MM.1S (cell line): ENCODE measurements at regions not wholly inside any gene's neighbourhood (a gene's known extent, or its start where the extent isn't known, plus 50 kb on each side); places are given as distances from the start of the nearest gene placed in this dataset.

Source experiments
- DNase-seq: peaks from one replicate; pipeline ENCODE4 v3.0.0-alpha.2; 2015
- H2AFZ ChIP-seq: fragments of 300-600 bp; sonication (generic); 2 replicates; pipeline ENCODE4 v1.6.0; 2016; ENCODE audit warnings: antibody characterized with exemption, low read length
- H3F3A ChIP-seq: fragments of 300-600 bp; sonication (generic); 2 replicates; pipeline ENCODE4 v1.6.1; 2016; ENCODE audit warnings: mild to moderate bottlenecking, antibody characterized with exemption, low read length, moderate library complexity, mixed read lengths; ENCODE audit not compliant: insufficient read depth
- H3K27ac ChIP-seq: fragments of 300-600 bp; sonication (generic); 2 replicates; pipeline ENCODE4 v1.5.1; 2016; ENCODE audit warnings: mild to moderate bottlenecking, low read length
- H3K27me3 ChIP-seq: fragments of 300-600 bp; sonication (generic); replicated peaks from 2 replicates; pipeline ENCODE4 v1.6.0; 2016; ENCODE audit warnings: low read length; ENCODE audit not compliant: insufficient read depth
- H3K36me3 ChIP-seq: fragments of 300-600 bp; sonication (generic); replicated peaks from 2 replicates; pipeline ENCODE4 v1.6.1; 2016; ENCODE audit warnings: mild to moderate bottlenecking, low read length, mixed read lengths; ENCODE audit not compliant: insufficient read depth
- H3K4me1 ChIP-seq: fragments of 300-600 bp; sonication (generic); 2 replicates; pipeline ENCODE4 v1.6.1; 2016; ENCODE audit warnings: low read length, mixed read lengths
- H3K4me2 ChIP-seq: fragments of 300-600 bp; sonication (generic); 2 replicates; pipeline ENCODE4 v1.6.0; 2016; ENCODE audit warnings: low read depth, low read length
- H3K4me3 ChIP-seq: fragments of 300-600 bp; sonication (generic); 2 replicates; pipeline ENCODE4 v1.5.1; 2016; ENCODE audit warnings: low read length, mixed read lengths
- H3K79me2 ChIP-seq: fragments of 300-600 bp; sonication (generic); 2 replicates; pipeline ENCODE4 v1.6.1; 2016; ENCODE audit warnings: mixed run types, low read length, mixed read lengths
- H3K9ac ChIP-seq: fragments of 300-600 bp; sonication (generic); 2 replicates; pipeline ENCODE4 v1.6.1; 2016; ENCODE audit warnings: low read length, mixed read lengths
- H3K9me2 ChIP-seq: fragments of 300-600 bp; sonication (generic); replicated peaks from 2 replicates; pipeline ENCODE4 v1.6.1; 2016; ENCODE audit warnings: mild to moderate bottlenecking, low read length, mixed read lengths; ENCODE audit not compliant: insufficient read depth
- H3K9me3 ChIP-seq: fragments of 300-600 bp; sonication (generic); replicated peaks from 2 replicates; pipeline ENCODE4 v1.6.1; 2016; ENCODE audit warnings: mild to moderate bottlenecking, low read length, mixed read lengths; ENCODE audit not compliant: insufficient read depth
- H4K20me1 ChIP-seq: fragments of 300-600 bp; sonication (generic); 2 replicates; pipeline ENCODE4 v1.6.1; 2016; ENCODE audit warnings: mild to moderate bottlenecking, low read length, moderate library complexity, mixed read lengths; ENCODE audit not compliant: insufficient read depth
- CTCF ChIP-seq: fragments of 300-600 bp; sonication (generic); IDR thresholded peaks from 2 replicates; pipeline ENCODE4 v1.5.1; 2016; ENCODE audit warnings: antibody characterized with exemption, low read length, mixed read lengths
- EZH2 ChIP-seq: fragments of 300-600 bp; sonication (generic); optimal IDR thresholded peaks from 2 replicates; pipeline ENCODE3; 2017; ENCODE audit warnings: low read depth, mild to moderate bottlenecking, antibody characterized with exemption, low read length, mixed read lengths
- EZH2phosphoT487 ChIP-seq: fragments of 300-600 bp; sonication (generic); IDR thresholded peaks from 2 replicates; pipeline ENCODE4 v1.6.1; 2018; ENCODE audit warnings: antibody characterized with exemption, low read length

- no peaks in the 10 kb centered on the region for H3K9me3 ChIP-seq
- no peak overlapping the region for H3K4me3 ChIP-seq
- H4K20me1 ChIP-seq = no peaks in the 10 kb centered on the region
- no peaks in the 10 kb centered on the region for H3K36me3 ChIP-seq
- H3K4me1 ChIP-seq = 0 out of 2 replicates have a peak, but pooled peaks cover 5% of the 10 kb centered on the region
- H3K79me2 ChIP-seq = no peaks in the 10 kb centered on the region
- no peak overlapping the region for H3K27ac ChIP-seq
- no peak overlapping the region for H3K9ac ChIP-seq
- H3F3A ChIP-seq = no peaks in the 10 kb centered on the region
- H2AFZ ChIP-seq = no peak overlapping the region
- TF ChIP-seq EZH2 = no peak
- DNase-seq = no peak
- no peak overlapping the region for H3K4me2 ChIP-seq
- H3K27me3 ChIP-seq = no peaks in the 10 kb centered on the region
- H3K9me2 ChIP-seq = no peaks in the 10 kb centered on the region
Measured at GRCh38 chr10:44671319-44671718, 239.8 kb upstream of the TMEM72 start.

- Histone ChIP-seq H3K36me3 (no peaks in the 10 kb centered on the region), H2AFZ (no peak overlapping the region), H3K79me2 (no peaks in the 10 kb centered on the region), H3K4me3 (no peak overlapping the region), H4K20me1 (no peaks in the 10 kb centered on the region), H3K4me1 (no peaks in the 10 kb centered on the region), H3K9ac (no peak overlapping the region), H3K9me2 (no peaks in the 10 kb centered on the region), H3K4me2 (no peak overlapping the region), H3K27me3 (no peaks in the 10 kb centered on the region), H3K27ac (no peak overlapping the region), H3K9me3 (no peaks in the 10 kb centered on the region), H3F3A (no peaks in the 10 kb centered on the region)
- DNase-seq = no peak
- TF ChIP-seq CTCF = no peak
Measured at GRCh38 chr10:44673245-44673983, 237.7 kb upstream of the TMEM72 start.

- no peaks in the 10 kb centered on the region for H3K36me3 ChIP-seq
Measured at GRCh38 chr10:44674536-44675386, 236.4 kb upstream of the TMEM72 start.

More at GRCh38 chr10:44674536-44675386, 236.4 kb upstream of the TMEM72 start:
- Histone ChIP-seq H3K9ac (no peak overlapping the region), H3K9me3 (no peaks in the 10 kb centered on the region), H3K9me2 (no peaks in the 10 kb centered on the region), H3K27me3 (no peaks in the 10 kb centered on the region), H4K20me1 (no peaks in the 10 kb centered on the region), H3K4me2 (no peak overlapping the region), H3F3A (no peaks in the 10 kb centered on the region), H3K79me2 (no peaks in the 10 kb centered on the region), H3K4me3 (no peak overlapping the region), H3K27ac (no peak overlapping the region), H2AFZ (no peak overlapping the region), H3K4me1 (no peaks in the 10 kb centered on the region)
- no peak for DNase-seq
- no peak for TF ChIP-seq EZH2phosphoT487
- TF ChIP-seq EZH2 = no peak
- TF ChIP-seq CTCF = no peak
